ENCODE measurements at regions not wholly inside any gene's neighbourhood (a gene's known extent, or its start where the extent isn't known, plus 50 kb on each side); places are given as distances from the start of the nearest gene placed in this dataset.

DNA sequence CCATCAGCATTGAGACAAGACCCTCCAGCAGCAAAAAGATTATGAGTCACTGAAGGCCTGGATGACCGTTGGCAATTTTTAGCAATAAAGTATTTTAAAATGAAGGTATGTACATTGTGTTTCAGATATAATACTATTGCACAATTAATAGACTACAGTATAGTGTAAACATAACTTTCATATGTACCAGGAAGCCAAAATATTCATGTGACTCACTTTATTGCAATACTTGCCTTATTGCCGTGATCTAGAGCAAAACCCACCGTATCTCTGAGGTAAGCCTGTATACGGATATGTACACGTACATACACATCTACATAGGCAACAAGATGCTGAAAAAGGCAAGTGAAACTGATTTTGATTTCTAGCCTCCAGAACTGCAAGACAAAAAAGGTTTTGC is 103.3 kb downstream of the EDNRB start:
- H3K36me3 ChIP-seq (ENCODE audit: insufficient read depth, low read length), result no peaks in the 10 kb centered on the region
- no peaks in the 10 kb centered on the region for H3K4me1 ChIP-seq (ENCODE audit: insufficient read depth, low read length)
- H4K20me1 ChIP-seq (ENCODE audit: insufficient read depth, low read length), result no peaks in the 10 kb centered on the region
- H3K9me3 Mint-ChIP-seq (ENCODE audit: unreplicated experiment), result no peaks in the 10 kb centered on the region
- no peak overlapping the region for H3K4me3 ChIP-seq (ENCODE audit: insufficient read depth, low read depth, low read length)
- no peaks in the 10 kb centered on the region for H3K27me3 ChIP-seq (ENCODE audit: insufficient read depth, low read length)
- H3K4me1 Mint-ChIP-seq (ENCODE audit: low read depth, unreplicated experiment), result no peaks in the 10 kb centered on the region
- no peak overlapping the region for H3K27ac Mint-ChIP-seq (ENCODE audit: unreplicated experiment)
- no peak for DNase-seq (ENCODE audit: low read depth)
- H2AFZ ChIP-seq (ENCODE audit: low read depth, low read length), result no peak overlapping the region
- H3K27me3 Mint-ChIP-seq (ENCODE audit: low read depth, unreplicated experiment), result no peaks in the 10 kb centered on the region
- no peaks in the 10 kb centered on the region for H3K9me3 ChIP-seq (ENCODE audit: insufficient read depth, low read depth, low read length)
- H3K27ac ChIP-seq (ENCODE audit: low read depth, low read length), result no peak overlapping the region
- H3K4me3 Mint-ChIP-seq (ENCODE audit: unreplicated experiment), result no peak overlapping the region
- H3K36me3 Mint-ChIP-seq (ENCODE audit: low read depth, unreplicated experiment), result no peaks in the 10 kb centered on the region
- H3K79me2 ChIP-seq (ENCODE audit: insufficient read depth, low read length), result no peaks in the 10 kb centered on the region
- H3K4me2 ChIP-seq (ENCODE audit: low read length), result no peak overlapping the region
- no peak overlapping the region for H3K9ac ChIP-seq (ENCODE audit: low read length)
- no peak for FAIRE-seq
- TF ChIP-seq, protein P1, sequence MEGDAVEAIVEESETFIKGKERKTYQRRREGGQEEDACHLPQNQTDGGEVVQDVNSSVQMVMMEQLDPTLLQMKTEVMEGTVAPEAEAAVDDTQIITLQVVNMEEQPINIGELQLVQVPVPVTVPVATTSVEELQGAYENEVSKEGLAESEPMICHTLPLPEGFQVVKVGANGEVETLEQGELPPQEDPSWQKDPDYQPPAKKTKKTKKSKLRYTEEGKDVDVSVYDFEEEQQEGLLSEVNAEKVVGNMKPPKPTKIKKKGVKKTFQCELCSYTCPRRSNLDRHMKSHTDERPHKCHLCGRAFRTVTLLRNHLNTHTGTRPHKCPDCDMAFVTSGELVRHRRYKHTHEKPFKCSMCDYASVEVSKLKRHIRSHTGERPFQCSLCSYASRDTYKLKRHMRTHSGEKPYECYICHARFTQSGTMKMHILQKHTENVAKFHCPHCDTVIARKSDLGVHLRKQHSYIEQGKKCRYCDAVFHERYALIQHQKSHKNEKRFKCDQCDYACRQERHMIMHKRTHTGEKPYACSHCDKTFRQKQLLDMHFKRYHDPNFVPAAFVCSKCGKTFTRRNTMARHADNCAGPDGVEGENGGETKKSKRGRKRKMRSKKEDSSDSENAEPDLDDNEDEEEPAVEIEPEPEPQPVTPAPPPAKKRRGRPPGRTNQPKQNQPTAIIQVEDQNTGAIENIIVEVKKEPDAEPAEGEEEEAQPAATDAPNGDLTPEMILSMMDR (IDR thresholded peaks at IDR 0.05; ENCODE audit: insufficient read depth, low read depth, low read length), result no peak
- no peak for TF ChIP-seq EZH2 (IDR thresholded peaks at IDR 0.05; ENCODE audit: insufficient read depth, low read length)
